ENCODE measurements at regions not wholly inside any gene's neighbourhood (a gene's known extent, or its start where the extent isn't known, plus 50 kb on each side); places are given as distances from the start of the nearest gene placed in this dataset.
A peak's percentile ranks its signal among the peaks of the same experiment; 100 is the strongest.

- Histone ChIP-seq H3K36me3 (no peaks in the 10 kb centered on the region), H3K27me3 (no peaks in the 10 kb centered on the region), H3K4me1 (peaks cover 45 to 85% (median 59%) of the 10 kb centered on the region in 4 donors), H3K27ac (peak overlapping the region; percentile 92 to 97 (median 95)), H3K4me3 (no peak overlapping the region), H3K9me3 (no peaks in the 10 kb centered on the region)
- DNase-seq, result peak; percentile 18
- in situ Hi-C loops (cut with MboI; ENCODE audit: low pct_ligation_motif_present in 1 of 4, low pct_unique_long_range_greater_than_20kb in 1 of 4, low sequenced_read_pairs in 3 of 4), result no loop called here
- 39 to 42% methylated on average over 2 of the region's 2 CpGs for WGBS, 2 donors (ENCODE audit: low coverage in 1 of 2)
- intact Hi-C loops (cut with DNase I; ENCODE audit: low total_unique reads), result loop anchor here (5.0 kb wide), 1 partner anchor 82 kb away; the partner anchor contains the start of genes SEPTIN10 and SOWAHC
- TF ChIP-seq EP300 (IDR thresholded peaks at IDR 0.05; ENCODE audit: low read depth), result no peak
- no peak for TF ChIP-seq POLR2A (IDR thresholded peaks at IDR 0.05)
- no peak for TF ChIP-seq CTCF (IDR thresholded peaks at IDR 0.05)
Observed at GRCh38 chr2:109694190-109694589, 80.0 kb downstream of the SOWAHC start.

GRCh38 chr2:109695290-109695689 is 81.1 kb downstream of the SOWAHC start:
- H3K27me3 ChIP-seq, result no peaks in the 10 kb centered on the region
- H3K4me1 ChIP-seq, result peaks cover 45 to 85% (median 60%) of the 10 kb centered on the region in 4 donors
- 67% methylated on average over 2 of the region's 2 CpGs; no CpG with 5 or more reads in 1 of the 2 donors for WGBS, 2 donors (ENCODE audit: low coverage in 1 of 2)
- no peak for DNase-seq
- no peak overlapping the region for H3K4me3 ChIP-seq
- H3K9me3 ChIP-seq, result no peaks in the 10 kb centered on the region
- peak overlapping the region; percentile 92 to 97 (median 95) for H3K27ac ChIP-seq
- in situ Hi-C loops (cut with MboI; ENCODE audit: low pct_ligation_motif_present in 1 of 4, low pct_unique_long_range_greater_than_20kb in 1 of 4, low sequenced_read_pairs in 3 of 4) (no loop called here), intact Hi-C loops (cut with DNase I; ENCODE audit: low total_unique reads) (no loop called here)
- TF ChIP-seq POLR2A (IDR thresholded peaks at IDR 0.05), result no peak
- TF ChIP-seq POLR2AphosphoS5 (IDR thresholded peaks at IDR 0.05), result no peak
- TF ChIP-seq CTCF (IDR thresholded peaks at IDR 0.05), result no peak
- H3K36me3 ChIP-seq, result no peaks in the 10 kb centered on the region

GRCh38 chr2:109699646-109700045 is 85.5 kb downstream of the SOWAHC start:
- TF ChIP-seq EP300 (IDR thresholded peaks at IDR 0.05; ENCODE audit: low read depth) (no peak), POLR2A (IDR thresholded peaks at IDR 0.05) (peak; percentile 40), POLR2AphosphoS5 (IDR thresholded peaks at IDR 0.05) (peak in 2 of 3 donors; percentile 68 to 78), CTCF (IDR thresholded peaks at IDR 0.05) (no peak)
- peaks cover 22 to 74% (median 33%) of the 10 kb centered on the region in 4 donors for H3K4me1 ChIP-seq
- intact Hi-C loops (cut with DNase I; ENCODE audit: low total_unique reads) (no loop called here), in situ Hi-C loops (cut with MboI; ENCODE audit: low pct_ligation_motif_present in 1 of 4, low pct_unique_long_range_greater_than_20kb in 1 of 4, low sequenced_read_pairs in 3 of 4) (no loop called here)
- H3K36me3 ChIP-seq, result no peaks in the 10 kb centered on the region
- H3K9me3 ChIP-seq, result no peaks in the 10 kb centered on the region
- H3K27ac ChIP-seq, result peak overlapping the region; percentile 86 to 92 (median 89)
- peak overlapping the region in 1 of 4 donors; percentile 30 for H3K4me3 ChIP-seq
- H3K27me3 ChIP-seq, result no peaks in the 10 kb centered on the region
- WGBS, 2 donors (ENCODE audit: low coverage in 1 of 2), result 32 to 50% methylated on average over 1 to 7 of the region's 7 CpGs
- DNase-seq, result peak; percentile 62

- TF ChIP-seq POLR2A (IDR thresholded peaks at IDR 0.05), result no peak
- no peak for TF ChIP-seq POLR2AphosphoS5 (IDR thresholded peaks at IDR 0.05)
- TF ChIP-seq EP300 (IDR thresholded peaks at IDR 0.05; ENCODE audit: low read depth), result no peak
- TF ChIP-seq CTCF (IDR thresholded peaks at IDR 0.05), result no peak
- in situ Hi-C loops (cut with MboI; ENCODE audit: low pct_ligation_motif_present in 1 of 4, low pct_unique_long_range_greater_than_20kb in 1 of 4, low sequenced_read_pairs in 3 of 4), result no loop called here
- peak overlapping the region; percentile 86 to 92 (median 89) for H3K27ac ChIP-seq
Observed at GRCh38 chr2:109700680-109701274, 86.6 kb downstream of the SOWAHC start.

More at GRCh38 chr2:109700680-109701274, 86.6 kb downstream of the SOWAHC start:
- peaks cover 18 to 63% (median 33%) of the 10 kb centered on the region in 4 donors for H3K4me1 ChIP-seq
- no peak for DNase-seq
- H3K4me3 ChIP-seq, result no peak overlapping the region
- no peaks in the 10 kb centered on the region for H3K9me3 ChIP-seq
- intact Hi-C loops (cut with DNase I; ENCODE audit: low total_unique reads), result no loop called here
- H3K36me3 ChIP-seq, result no peaks in the 10 kb centered on the region
- H3K27me3 ChIP-seq, result no peaks in the 10 kb centered on the region
- WGBS, 2 donors (ENCODE audit: low coverage in 1 of 2), result 84% methylated on average over 9 to 11 of the region's 11 CpGs

All from transverse colon (tissue), 4 donors.